ENCODE measurements at regions not wholly inside any gene's neighbourhood (a gene's known extent, or its start where the extent isn't known, plus 50 kb on each side); places are given as distances from the start of the nearest gene placed in this dataset.
"Not testable (repeated sequence)": the region's sequence is repeated elsewhere in the genome, so short reads cannot be mapped to it uniquely, and the experiment has no call there.

- not testable (repeated sequence) for TF ChIP-seq CTCF (IDR thresholded peaks at IDR 0.05); POLR2AphosphoS5 (IDR thresholded peaks at IDR 0.05; ENCODE audit: insufficient read depth in 1 of 2, low read depth in 1 of 2)
These were observed 80.9 kb upstream of the PLGLB2 start for GRCh38 chr2:87667027-87667426.
